ENCODE measurements at regions not wholly inside any gene's neighbourhood (a gene's known extent, or its start where the extent isn't known, plus 50 kb on each side); places are given as distances from the start of the nearest gene placed in this dataset.

DNA sequence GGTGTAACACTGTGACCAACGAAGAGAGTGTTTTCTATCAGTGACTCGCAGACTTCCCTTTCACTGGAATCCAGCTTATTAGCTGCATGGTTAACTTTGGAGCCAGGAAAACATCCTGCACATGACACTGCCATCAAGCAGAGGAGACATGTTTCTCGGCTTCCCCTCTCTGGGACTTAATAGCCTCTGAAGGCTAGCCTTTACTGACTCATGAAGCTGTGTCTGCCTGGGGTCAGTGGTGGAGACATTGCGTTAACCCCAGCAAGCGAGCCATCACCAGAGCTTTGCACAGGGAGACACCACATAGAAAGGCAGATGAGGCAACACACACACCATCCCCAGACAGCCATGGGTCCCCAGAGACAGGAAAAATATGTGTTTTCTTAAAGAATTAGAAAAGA is 126.9 kb upstream of the PRICKLE1 start:
- no peak for TF ChIP-seq CTCF (optimal IDR thresholded peaks at IDR 0.05 in 1 of 3, IDR thresholded peaks at IDR 0.05 in 1 of 3, conservative IDR thresholded peaks at IDR 0.05 in 1 of 3; ENCODE audit: extremely low read depth in 1 of 3, insufficient read depth in 2 of 3, low read length in 3 of 3)
- no peak for TF ChIP-seq EZH2 (IDR thresholded peaks at IDR 0.05; ENCODE audit: low read length)

Measured in keratinocyte (primary cell).